HEK293T (cell line): ENCODE measurements at regions not wholly inside any gene's neighbourhood (a gene's known extent, or its start where the extent isn't known, plus 50 kb on each side); places are given as distances from the start of the nearest gene placed in this dataset.

ENCODE experiments used
- CTCF ChIA-PET: fragments of 350-600 bp; formaldehyde crosslinking; extraction: SDS; loops from one replicate; lab custom pipeline; 2021; ENCODE audit warnings: antibody characterized with exemption, inconsistent platforms; lab: Yijun Ruan, JAX
- POLR2A ChIA-PET: fragments of 350-600 bp; formaldehyde crosslinking; extraction: SDS; loops from one replicate; lab custom pipeline; 2020; ENCODE audit warnings: antibody characterized with exemption, inconsistent platforms; lab: Yijun Ruan, JAX
- DNase-seq: peaks from one replicate; pipeline ENCODE4 v3.0.0; 2012; ENCODE audit warnings: mixed read lengths; ENCODE audit errors: extremely low spot score
- ARNT ChIP-seq: fragments of 450-650 bp; IDR thresholded peaks from 2 replicates; pipeline ENCODE4 v1.6.1; 2017; ENCODE audit warnings: mild to moderate bottlenecking
- BHLHE40 ChIP-seq: fragments of 450-650 bp; IDR thresholded peaks from 2 replicates; pipeline ENCODE4 v1.6.1; 2016; ENCODE audit warnings: mild to moderate bottlenecking, moderate library complexity, borderline replicate concordance
- CTBP1 ChIP-seq: fragments of 450-650 bp; IDR thresholded peaks from 2 replicates; pipeline ENCODE4 v1.6.1; 2016; ENCODE audit warnings: borderline replicate concordance
- ELF4 ChIP-seq: fragments of 450-650 bp; IDR thresholded peaks from 2 replicates; pipeline ENCODE4 v1.6.1; 2017; ENCODE audit warnings: antibody characterized with exemption
- FOXA1 ChIP-seq: fragments of 450-650 bp; IDR thresholded peaks from 2 replicates; pipeline ENCODE4 v1.6.1; 2016; ENCODE audit warnings: mild to moderate bottlenecking
- FOXK2 ChIP-seq: fragments of 450-650 bp; IDR thresholded peaks from 2 replicates; pipeline ENCODE4 v1.6.1; 2016; ENCODE audit warnings: mild to moderate bottlenecking
- FOXM1 ChIP-seq: fragments of 450-650 bp; IDR thresholded peaks from 2 replicates; pipeline ENCODE4 v1.6.1; 2017; ENCODE audit warnings: mild to moderate bottlenecking, borderline replicate concordance
- HDGF ChIP-seq: fragments of 450-650 bp; IDR thresholded peaks from 2 replicates; pipeline ENCODE4 v1.6.1; 2017; ENCODE audit warnings: antibody characterized with exemption, borderline replicate concordance
- L3MBTL2 ChIP-seq: fragments of 450-650 bp; conservative IDR thresholded peaks from 2 replicates; pipeline ENCODE4 v1.6.1; 2016; ENCODE audit warnings: mild to moderate bottlenecking
- LEF1 ChIP-seq: fragments of 450-650 bp; IDR thresholded peaks from 2 replicates; pipeline ENCODE4 v1.6.1; 2017; ENCODE audit warnings: mild to moderate bottlenecking, borderline replicate concordance
- NFRKB ChIP-seq: fragments of 450-650 bp; IDR thresholded peaks from 2 replicates; pipeline ENCODE4 v1.6.1; 2016; ENCODE audit warnings: mild to moderate bottlenecking, moderate library complexity
- PKNOX1 ChIP-seq: fragments of 450-650 bp; IDR thresholded peaks from 2 replicates; pipeline ENCODE4 v1.6.1; 2016
- SP1 ChIP-seq: fragments of 450-650 bp; IDR thresholded peaks from 2 replicates; pipeline ENCODE4 v1.6.1; 2017
- SUZ12 ChIP-seq: fragments of 450-650 bp; IDR thresholded peaks from 2 replicates; pipeline ENCODE4 v1.6.1; 2016; ENCODE audit warnings: mild to moderate bottlenecking
- TARDBP ChIP-seq: fragments of 450-650 bp; IDR thresholded peaks from 2 replicates; pipeline ENCODE4 v1.6.1; 2016
- ZNF384 ChIP-seq: fragments of 450-650 bp; IDR thresholded peaks from 2 replicates; pipeline ENCODE4 v1.6.1; 2016

GRCh38 chr20:63108247-63108646 is 101.5 kb upstream of the BHLHE23 start:
- TF ChIP-seq CTBP1 (no peak), L3MBTL2 (no peak), BHLHE40 (no peak)
- no peak for DNase-seq
- POLR2A ChIA-PET, result no interaction called here
- CTCF ChIA-PET, result no interaction called here

- ChIA-PET POLR2A (no interaction called here), CTCF (no interaction called here)
- TF ChIP-seq ARNT, result no peak
- no peak for TF ChIP-seq ELF4
- no peak for TF ChIP-seq FOXK2
- TF ChIP-seq SUZ12, result no peak
- no peak for TF ChIP-seq NFRKB
- no peak for TF ChIP-seq FOXM1
- TF ChIP-seq BHLHE40, result no peak
- no peak for TF ChIP-seq ZNF384
- no peak for TF ChIP-seq L3MBTL2
- no peak for TF ChIP-seq PKNOX1
- TF ChIP-seq FOXA1, result no peak
- TF ChIP-seq HDGF, result no peak
- TF ChIP-seq TARDBP, result no peak
- no peak for TF ChIP-seq CTBP1
- no peak for TF ChIP-seq LEF1
- TF ChIP-seq SP1, result no peak
- no peak for DNase-seq
Measured at GRCh38 chr20:63107449-63108200, 100.9 kb upstream of the BHLHE23 start.

- CTCF ChIA-PET, result no interaction called here
- TF ChIP-seq CTBP1, result no peak
- TF ChIP-seq PKNOX1, result no peak
- TF ChIP-seq HDGF, result no peak
- no peak for TF ChIP-seq BHLHE40
- TF ChIP-seq SUZ12, result no peak
- TF ChIP-seq ELF4, result no peak
- TF ChIP-seq LEF1, result no peak
- TF ChIP-seq FOXK2, result no peak
- no peak for DNase-seq
- POLR2A ChIA-PET, result no interaction called here
Measured at GRCh38 chr20:63106765-63107448, 100.1 kb upstream of the BHLHE23 start.

GRCh38 chr20:63106108-63106764 is 99.5 kb upstream of the BHLHE23 start:
- no peak for DNase-seq
- ChIA-PET POLR2A (no interaction called here), CTCF (no interaction called here)
- TF ChIP-seq BHLHE40 (no peak), ELF4 (no peak), ZNF384 (no peak), SUZ12 (no peak), FOXM1 (no peak), LEF1 (no peak), PKNOX1 (no peak), TARDBP (no peak), NFRKB (no peak), FOXK2 (no peak), L3MBTL2 (no peak), CTBP1 (no peak), SP1 (no peak), HDGF (no peak), FOXA1 (no peak)

- CTCF ChIA-PET, result no interaction called here
- TF ChIP-seq ELF4 (no peak), TARDBP (no peak), FOXK2 (no peak), HDGF (no peak), CTBP1 (no peak), FOXA1 (no peak), SP1 (no peak), SUZ12 (no peak), LEF1 (no peak), FOXM1 (no peak), ZNF384 (no peak), L3MBTL2 (no peak), BHLHE40 (no peak), ARNT (no peak), PKNOX1 (no peak), NFRKB (no peak)
- no peak for DNase-seq
- POLR2A ChIA-PET, result no interaction called here
Measured at GRCh38 chr20:63105211-63106107, 98.7 kb upstream of the BHLHE23 start.
